WERI-Rb-1 (cell line): ENCODE measurements at regions not wholly inside any gene's neighbourhood (a gene's known extent, or its start where the extent isn't known, plus 50 kb on each side); places are given as distances from the start of the nearest gene placed in this dataset.

ENCODE experiments used
- DNase-seq: peaks from one replicate; pipeline ENCODE4 v3.0.0-alpha.2; 2020
- H3K27ac ChIP-seq: fragments of 250-450 bp; sonication (Bioruptor Pico); 2 replicates; pipeline ENCODE4 v1.5.1; 2020; ENCODE audit warnings: mild to moderate bottlenecking, moderate library complexity
- H3K27me3 ChIP-seq: fragments of 250-450 bp; sonication (Bioruptor Pico); 2 replicates; pipeline ENCODE4 v1.5.1; 2021; ENCODE audit warnings: mild to moderate bottlenecking, low read depth, moderate library complexity; ENCODE audit not compliant: insufficient read depth, severe bottlenecking
- H3K36me3 ChIP-seq: fragments of 250-450 bp; sonication (Bioruptor Pico); 2 replicates; pipeline ENCODE4 v1.5.1; 2020; ENCODE audit warnings: mild to moderate bottlenecking, moderate library complexity
- H3K4me3 ChIP-seq: 2 replicates; pipeline ENCODE4 v1.5.1; 2011; ENCODE audit warnings: low read depth, mild to moderate bottlenecking, control low read depth, low read length
- H3K9me3 ChIP-seq: fragments of 250-450 bp; sonication (Bioruptor Pico); 2 replicates; pipeline ENCODE4 v1.5.1; 2021; ENCODE audit warnings: mild to moderate bottlenecking, moderate library complexity; ENCODE audit not compliant: severe bottlenecking
- CTCF ChIP-seq: IDR thresholded peaks from 2 replicates; pipeline ENCODE4 v1.5.1; 2011; ENCODE audit warnings: low read depth, mild to moderate bottlenecking, control low read depth, inconsistent platforms, low read length

- Histone ChIP-seq H3K9me3 (no peaks in the 10 kb centered on the region), H3K36me3 (no peaks in the 10 kb centered on the region), H3K27me3 (peaks cover 96% of the 10 kb centered on the region), H3K27ac (no peak overlapping the region), H3K4me3 (no peak overlapping the region)
- TF ChIP-seq CTCF, result no peak
- no peak for DNase-seq
These were observed 74.8 kb downstream of the EN1 start for GRCh38 chr2:118772487-118773200.

- no peak overlapping the region for H3K4me3 ChIP-seq
- H3K36me3 ChIP-seq, result no peaks in the 10 kb centered on the region
- no peak overlapping the region for H3K27ac ChIP-seq
- no peak for TF ChIP-seq CTCF
- no peak for DNase-seq
- H3K27me3 ChIP-seq, result peaks cover 98% of the 10 kb centered on the region
- H3K9me3 ChIP-seq, result no peaks in the 10 kb centered on the region
These were observed 77.6 kb downstream of the EN1 start for GRCh38 chr2:118769707-118770400.

- no peaks in the 10 kb centered on the region for H3K9me3 ChIP-seq
- no peak for TF ChIP-seq CTCF
These were observed 80.6 kb downstream of the EN1 start for GRCh38 chr2:118766871-118767270.

GRCh38 chr2:118764855-118765254 lies 82.6 kb downstream of the EN1 start:
- H3K27me3 ChIP-seq, result peaks cover 96% of the 10 kb centered on the region
- no peaks in the 10 kb centered on the region for H3K36me3 ChIP-seq
- H3K9me3 ChIP-seq, result no peaks in the 10 kb centered on the region
- no peak overlapping the region for H3K4me3 ChIP-seq
- DNase-seq, result no peak
- no peak overlapping the region for H3K27ac ChIP-seq
- no peak for TF ChIP-seq CTCF

More at GRCh38 chr2:118766871-118767270, 80.6 kb downstream of the EN1 start:
- Histone ChIP-seq H3K36me3 (no peaks in the 10 kb centered on the region), H3K27me3 (peaks cover 100% of the 10 kb centered on the region), H3K4me3 (no peak overlapping the region), H3K27ac (no peak overlapping the region)
- DNase-seq, result no peak

GRCh38 chr2:118763797-118764196 lies 83.7 kb downstream of the EN1 start:
- H3K27ac ChIP-seq, result no peak overlapping the region
- H3K4me3 ChIP-seq, result no peak overlapping the region
- no peak; the same call in 1 of the 2 replicates for TF ChIP-seq CTCF
- no peaks in the 10 kb centered on the region for H3K36me3 ChIP-seq
- H3K9me3 ChIP-seq, result no peaks in the 10 kb centered on the region
- peaks cover 94% of the 10 kb centered on the region for H3K27me3 ChIP-seq
- DNase-seq, result no peak
